Thyroid gland (tissue), 4 donors: ENCODE measurements at regions not wholly inside any gene's neighbourhood (a gene's known extent, or its start where the extent isn't known, plus 50 kb on each side); places are given as distances from the start of the nearest gene placed in this dataset.

Experiments
- POLR2A ChIP-seq, 2 donors: fragments of 450-650 bp; IDR thresholded peaks; one replicate each; pipeline ENCODE4 v1.6.1; 2017; ENCODE audit warnings: antibody characterized with exemption in 2 of 2, mild to moderate bottlenecking in 2 of 2, moderate library complexity in 1 of 2
- TF ChIP-seq, protein P1 (sequence below), 6 experiments: fragments of 200-600 bp in 3 of 6; fragments of 450-650 bp in 3 of 6; sonication (generic) in 3 of 6; IDR thresholded peaks; one replicate each; pipeline ENCODE4 v1.5.1; 2016 to 2019; ENCODE audit warnings: antibody characterized with exemption in 6 of 6, mild to moderate bottlenecking in 2 of 6, inconsistent platforms in 1 of 6, moderate library complexity in 1 of 6

DNA sequence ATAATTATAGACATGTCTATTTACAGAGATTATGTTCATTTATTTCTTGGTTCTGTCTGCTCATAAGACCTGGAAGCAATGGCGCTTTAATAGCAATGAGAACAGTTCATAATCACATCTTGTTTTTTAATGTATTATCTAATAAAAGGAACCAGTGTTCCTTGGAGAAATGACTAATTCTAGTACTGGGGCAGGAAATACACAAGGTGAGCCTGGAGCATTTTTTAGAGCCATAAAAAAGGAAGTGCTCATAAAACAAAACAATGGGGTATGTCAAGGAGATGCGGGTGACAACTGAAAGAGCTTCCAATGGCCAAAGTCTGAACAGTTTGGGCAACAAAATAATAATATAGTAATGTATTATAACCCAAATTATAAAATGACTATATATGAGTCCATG is 531.9 kb upstream of the CHD1 start:
- TF ChIP-seq, protein P1, sequence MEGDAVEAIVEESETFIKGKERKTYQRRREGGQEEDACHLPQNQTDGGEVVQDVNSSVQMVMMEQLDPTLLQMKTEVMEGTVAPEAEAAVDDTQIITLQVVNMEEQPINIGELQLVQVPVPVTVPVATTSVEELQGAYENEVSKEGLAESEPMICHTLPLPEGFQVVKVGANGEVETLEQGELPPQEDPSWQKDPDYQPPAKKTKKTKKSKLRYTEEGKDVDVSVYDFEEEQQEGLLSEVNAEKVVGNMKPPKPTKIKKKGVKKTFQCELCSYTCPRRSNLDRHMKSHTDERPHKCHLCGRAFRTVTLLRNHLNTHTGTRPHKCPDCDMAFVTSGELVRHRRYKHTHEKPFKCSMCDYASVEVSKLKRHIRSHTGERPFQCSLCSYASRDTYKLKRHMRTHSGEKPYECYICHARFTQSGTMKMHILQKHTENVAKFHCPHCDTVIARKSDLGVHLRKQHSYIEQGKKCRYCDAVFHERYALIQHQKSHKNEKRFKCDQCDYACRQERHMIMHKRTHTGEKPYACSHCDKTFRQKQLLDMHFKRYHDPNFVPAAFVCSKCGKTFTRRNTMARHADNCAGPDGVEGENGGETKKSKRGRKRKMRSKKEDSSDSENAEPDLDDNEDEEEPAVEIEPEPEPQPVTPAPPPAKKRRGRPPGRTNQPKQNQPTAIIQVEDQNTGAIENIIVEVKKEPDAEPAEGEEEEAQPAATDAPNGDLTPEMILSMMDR (IDR thresholded peaks at IDR 0.05) = no peak
- no peak for TF ChIP-seq POLR2A (IDR thresholded peaks at IDR 0.05)
